ENCODE measurements at regions not wholly inside any gene's neighbourhood (a gene's known extent, or its start where the extent isn't known, plus 50 kb on each side); places are given as distances from the start of the nearest gene placed in this dataset.

GRCh38 chr2:207317378-207317984, 151.7 kb upstream of the KLF7 start:
- TF ChIP-seq CTCF (conservative IDR thresholded peaks at IDR 0.05) (no peak), ZFX (IDR thresholded peaks at IDR 0.05) (no peak)

Measured in C4-2B (cell line).